ENCODE measurements at regions not wholly inside any gene's neighbourhood (a gene's known extent, or its start where the extent isn't known, plus 50 kb on each side); places are given as distances from the start of the nearest gene placed in this dataset.

DNA sequence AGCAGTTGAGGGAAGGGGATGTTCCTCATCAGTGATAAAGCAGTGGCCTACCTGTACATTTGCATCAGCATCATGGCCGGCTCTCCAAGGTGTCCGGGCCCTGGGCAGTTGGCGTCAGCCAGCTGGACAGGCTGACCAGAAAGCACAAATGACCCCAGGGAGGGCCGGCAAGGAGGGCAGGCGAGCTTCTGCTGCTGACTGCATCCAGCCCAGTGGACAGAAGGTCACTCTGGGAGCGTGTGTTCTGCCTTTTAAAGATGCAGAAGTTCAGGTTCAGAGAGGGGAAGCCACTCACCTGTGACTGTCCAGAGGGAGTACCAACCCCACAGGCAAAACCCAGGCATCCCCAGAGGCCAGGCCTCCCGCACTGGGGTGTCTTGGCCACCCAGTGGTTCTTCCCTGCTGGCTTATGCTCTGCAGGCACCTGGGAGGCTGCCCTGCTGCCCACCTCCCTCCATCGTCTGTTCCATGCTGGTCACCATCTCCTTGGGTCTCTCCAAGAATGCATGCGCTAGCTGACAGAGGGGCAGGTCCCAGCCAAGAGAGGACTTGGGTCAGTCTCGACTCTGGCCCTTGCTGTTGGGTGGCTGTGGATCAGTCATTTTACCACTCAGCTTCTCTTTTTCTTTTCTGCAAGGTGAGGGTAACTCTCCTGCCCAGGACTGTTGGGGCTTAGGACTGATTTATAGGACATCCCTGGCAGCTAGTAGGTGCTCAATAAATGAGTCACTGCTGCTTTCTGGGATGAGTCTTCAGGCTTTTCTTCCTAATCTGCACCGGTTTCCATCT is 89.9 kb downstream of the INHBB start:
- no peak for TF ChIP-seq POLR2AphosphoS5 (IDR thresholded peaks at IDR 0.05; ENCODE audit: low read depth, low read length)
- TF ChIP-seq SPI1 (IDR thresholded peaks at IDR 0.05; ENCODE audit: low read depth, low read length) = no peak
- TF ChIP-seq POLR2A (IDR thresholded peaks at IDR 0.05; ENCODE audit: low read depth, low read length) = no peak
- TF ChIP-seq TAF1 (IDR thresholded peaks at IDR 0.05; ENCODE audit: low read depth, low read length) = no peak
- TF ChIP-seq POU2F2 (IDR thresholded peaks at IDR 0.05; ENCODE audit: low read depth, low read length) = no peak

All from GM12891 (cell line).